NCI-H1436 treated with DMSO at 0.1 percent for 48 hours (cell line): ENCODE measurements at regions not wholly inside any gene's neighbourhood (a gene's known extent, or its start where the extent isn't known, plus 50 kb on each side); places are given as distances from the start of the nearest gene placed in this dataset.

Experiments used
- DNase-seq: peaks from one replicate; lab custom pipeline; 2025; lab: John Stamatoyannopoulos, UW

DNA sequence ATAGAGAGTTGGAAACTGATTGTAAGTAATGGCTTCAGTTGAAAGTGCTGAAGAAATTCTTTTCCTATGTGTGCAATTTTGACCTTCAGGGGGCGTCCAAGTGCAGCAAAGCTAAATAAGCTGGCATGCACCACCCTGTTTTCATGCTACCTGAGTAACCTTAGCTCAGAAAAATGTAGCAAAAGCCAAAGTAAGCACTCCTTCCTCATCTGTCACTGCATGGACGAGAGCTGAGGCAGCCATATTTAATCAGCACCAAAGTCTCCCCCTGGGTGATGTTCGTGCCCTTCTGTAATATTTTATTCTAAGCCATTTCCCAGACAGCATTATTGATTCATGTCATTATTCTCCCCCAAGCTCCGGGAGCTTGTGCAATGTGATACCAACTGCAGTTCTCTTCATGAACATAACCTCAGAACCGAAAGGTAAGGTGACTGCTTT, 123.1 kb downstream of the RPS12 start:
- DNase-seq, result peak; percentile 35

GRCh38 chr6:132948889-132949288, 134.5 kb downstream of the RPS12 start:
- no peak for DNase-seq

DNA sequence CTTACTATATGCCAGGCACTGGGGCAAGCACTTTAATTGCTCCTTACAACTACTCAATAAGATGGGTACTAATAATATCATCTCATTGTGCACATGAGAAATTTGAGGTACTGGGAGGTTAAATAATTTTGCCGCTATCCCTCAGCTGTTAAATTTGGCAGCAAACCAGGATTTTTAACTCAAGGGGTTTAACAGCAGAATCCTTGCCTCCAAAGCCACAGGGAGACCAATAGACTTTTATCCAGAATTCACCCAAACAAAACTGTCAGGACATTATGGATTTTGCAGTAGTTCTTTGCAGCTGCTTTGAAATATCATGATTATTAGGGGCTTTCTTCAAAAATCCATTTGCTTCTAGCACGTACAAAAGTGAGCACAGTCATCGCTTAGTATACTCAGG, 136.2 kb downstream of the RPS12 start:
- DNase-seq, result no peak

DNA sequence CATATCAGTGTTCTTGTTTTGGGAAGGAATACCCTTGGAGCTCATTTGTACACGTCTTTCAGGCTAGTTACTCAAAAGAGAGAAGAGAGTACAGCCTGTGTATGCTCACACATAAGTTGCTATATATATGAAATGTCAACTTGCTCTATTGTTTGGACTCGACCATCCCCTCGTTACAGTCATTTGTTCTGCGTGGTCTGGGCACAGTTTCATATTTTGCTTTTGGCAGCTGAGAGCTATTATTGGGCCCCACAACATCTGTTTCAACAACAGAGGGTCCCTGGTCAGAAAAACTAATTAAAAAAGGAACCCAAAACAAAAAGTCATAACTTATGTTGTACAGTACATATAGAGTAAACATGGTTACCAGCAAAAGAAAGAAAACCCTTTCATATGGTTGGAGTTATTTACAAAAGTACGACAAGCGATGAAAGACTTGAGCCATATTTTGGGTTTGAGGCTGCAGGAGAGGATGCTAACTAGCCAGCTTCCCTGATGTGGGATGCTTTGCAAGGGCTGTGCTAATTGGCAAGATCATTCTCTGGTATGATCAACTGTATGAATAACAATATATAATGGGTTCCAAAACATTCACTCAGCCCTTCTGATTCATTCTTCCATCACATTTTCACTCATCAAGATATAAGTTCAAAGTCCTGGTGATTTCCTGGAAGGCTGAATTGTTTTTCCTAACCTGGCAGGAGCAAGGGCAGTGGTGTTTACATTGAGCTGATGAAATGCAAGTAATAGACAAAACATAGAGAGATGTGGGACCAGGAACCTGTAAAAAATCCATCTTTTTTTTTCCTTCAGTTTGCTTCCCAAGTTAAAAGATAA, 137.9 kb downstream of the RPS12 start:
- DNase-seq, result no peak

DNA sequence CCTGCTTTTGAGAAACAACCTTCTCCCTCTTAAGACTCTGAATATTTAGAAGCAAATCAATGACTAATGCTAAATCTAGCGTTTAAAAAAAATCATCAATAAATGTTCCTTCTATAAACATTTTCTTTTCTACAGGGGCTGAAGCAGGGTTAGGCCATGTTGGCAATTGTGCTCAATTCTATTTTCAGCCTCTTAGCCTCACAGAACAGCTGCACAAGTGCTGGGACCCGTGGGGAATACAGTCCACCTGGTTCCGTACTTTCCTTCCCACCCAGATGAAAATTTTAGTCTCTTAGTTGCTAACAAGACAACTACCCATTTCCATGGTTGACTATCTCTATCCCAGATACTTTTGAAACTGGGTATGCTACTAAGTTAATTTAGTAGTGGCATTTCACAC, 138.6 kb downstream of the RPS12 start:
- no peak for DNase-seq

DNA sequence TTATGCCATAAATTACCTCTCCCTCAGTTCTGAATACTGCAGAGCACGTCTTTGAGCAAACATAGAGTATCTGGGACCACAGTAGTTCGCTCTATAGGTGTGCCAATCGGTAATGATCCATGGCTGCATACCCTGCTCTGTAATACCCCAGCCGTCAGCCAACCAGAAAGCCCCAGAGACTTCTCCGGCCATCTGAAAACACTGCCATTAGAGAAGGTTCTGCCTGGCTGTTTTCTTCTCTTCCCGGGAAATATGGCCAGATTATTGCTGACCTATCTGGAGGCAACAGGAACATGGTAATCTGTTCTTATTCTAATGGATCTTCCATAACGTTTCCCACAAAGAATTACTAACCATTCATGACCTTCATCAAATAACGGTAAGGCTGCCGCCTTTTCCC, 139.9 kb downstream of the RPS12 start:
- DNase-seq, result no peak

GRCh38 chr6:132954936-132955335, 140.6 kb downstream of the RPS12 start:
- no peak for DNase-seq

- DNase-seq, result no peak
These were observed 145.4 kb downstream of the RPS12 start for GRCh38 chr6:132959639-132960326.

- DNase-seq, result no peak
These were observed 146.4 kb downstream of the RPS12 start for GRCh38 chr6:132960720-132961119.

GRCh38 chr6:132961122-132961521, 146.8 kb downstream of the RPS12 start:
- no peak for DNase-seq

DNA sequence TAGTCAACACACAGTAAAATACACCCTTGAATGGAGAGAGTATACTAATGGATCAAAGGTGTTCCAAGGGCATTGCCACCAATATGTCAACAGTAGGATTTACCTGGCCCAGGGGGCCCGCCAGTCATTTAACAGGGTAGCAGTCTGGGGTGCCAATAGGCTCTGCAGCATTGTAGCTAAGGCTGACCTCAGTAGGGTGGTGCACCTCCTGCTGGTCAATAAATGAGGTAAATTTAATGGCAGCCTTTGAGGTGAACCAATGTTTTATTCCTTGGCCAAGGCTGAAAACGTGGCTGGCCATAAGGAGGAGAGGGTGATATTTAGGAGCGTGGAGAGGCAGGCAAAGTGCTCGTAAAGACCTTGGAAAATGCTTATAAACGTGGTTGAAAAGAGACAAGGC, 147.2 kb downstream of the RPS12 start:
- DNase-seq, result no peak

GRCh38 chr6:132962936-132963868, 148.8 kb downstream of the RPS12 start:
- peak; percentile 23 for DNase-seq

- DNase-seq, result no peak
These were observed 149.9 kb downstream of the RPS12 start for GRCh38 chr6:132964101-132964867.

DNA sequence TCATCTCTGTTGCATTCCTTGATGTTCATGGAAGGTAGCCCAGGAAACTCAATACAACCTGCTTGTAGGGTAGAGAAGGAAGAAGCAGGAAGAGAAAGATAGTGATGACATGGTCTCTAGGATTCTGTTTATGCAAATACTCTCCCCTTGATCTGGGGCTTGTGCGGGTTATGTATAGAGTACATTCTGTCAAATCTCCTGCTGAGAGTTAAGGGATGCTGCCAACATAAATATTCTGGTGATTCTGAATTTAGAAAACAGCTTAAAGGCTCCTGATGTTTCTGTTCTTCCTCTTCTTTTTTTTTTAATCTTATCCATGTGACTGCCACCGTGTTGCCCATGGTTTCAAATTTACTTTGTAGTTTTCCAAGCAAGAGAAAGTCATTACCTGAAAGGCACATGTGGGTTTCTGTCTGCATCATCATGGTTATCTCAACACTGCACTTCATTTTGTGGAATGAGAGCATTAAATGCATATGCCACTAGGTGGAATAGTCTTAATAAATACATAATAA, 150.6 kb downstream of the RPS12 start:
- DNase-seq, result no peak

DNA sequence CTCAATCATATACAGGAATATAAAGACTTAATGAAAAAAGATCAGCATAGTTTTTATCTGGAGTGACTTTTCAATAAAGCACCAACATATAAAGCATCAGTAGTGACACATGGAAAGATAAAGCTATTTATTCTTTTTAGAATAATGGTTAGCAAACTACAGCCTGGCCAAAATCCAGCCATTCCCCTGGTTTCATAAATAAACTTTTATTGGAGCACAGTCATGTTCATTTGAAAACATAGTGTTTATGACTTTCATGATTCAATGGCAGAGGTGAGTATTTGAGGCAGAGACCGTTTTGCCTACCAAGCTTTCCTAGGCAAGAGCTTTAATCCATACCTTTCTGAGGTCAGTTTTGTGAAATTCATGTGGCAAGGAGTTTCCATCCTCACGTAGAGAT, 153.5 kb downstream of the RPS12 start:
- DNase-seq, result no peak

DNA sequence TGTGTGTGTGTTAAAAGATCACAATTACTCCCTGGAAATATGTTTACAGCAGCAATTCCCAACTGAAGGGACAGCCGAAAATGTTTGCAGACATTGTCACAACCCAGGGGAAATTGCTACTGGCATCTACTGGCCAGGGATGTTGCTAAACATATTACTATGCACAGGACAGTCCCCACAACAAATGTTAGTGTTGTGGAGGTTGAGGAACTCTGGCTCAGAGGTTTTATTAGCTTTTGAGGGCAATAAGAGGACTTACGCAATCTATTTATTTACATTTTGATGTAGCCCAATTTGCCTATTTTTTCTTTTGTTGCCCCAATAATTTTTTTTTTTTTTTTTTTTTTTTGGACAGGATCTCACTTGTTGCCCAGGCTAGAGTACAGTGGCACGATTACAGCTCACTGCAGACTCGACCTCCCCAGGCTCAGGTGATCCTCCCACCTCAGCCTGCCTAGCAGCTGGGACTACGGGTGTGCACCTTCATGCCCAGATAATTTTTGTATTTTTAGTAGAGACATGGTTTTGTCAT, 154.1 kb downstream of the RPS12 start:
- DNase-seq, result no peak

DNA sequence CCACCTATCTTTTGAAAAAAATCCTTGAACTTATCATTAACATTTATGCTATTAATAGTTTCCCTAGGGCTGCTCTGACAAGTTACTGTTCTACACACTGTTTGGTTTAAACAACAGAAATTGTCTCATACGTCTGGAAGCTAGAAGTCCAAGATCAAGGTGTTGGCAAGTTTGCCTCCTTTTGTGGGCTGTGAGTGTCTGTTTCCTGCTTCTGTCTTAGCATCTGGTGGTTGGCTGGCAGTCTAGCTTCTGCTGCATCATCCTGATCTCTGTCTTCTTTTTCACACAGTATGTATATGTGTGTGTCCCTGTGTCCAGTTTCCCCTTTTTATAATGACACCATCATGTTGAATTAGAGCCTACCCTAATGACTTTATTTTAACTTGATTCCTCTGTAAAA, 154.8 kb downstream of the RPS12 start:
- DNase-seq, result no peak

- no peak for DNase-seq
These were observed 157.3 kb downstream of the RPS12 start for GRCh38 chr6:132971676-132972075.

DNA sequence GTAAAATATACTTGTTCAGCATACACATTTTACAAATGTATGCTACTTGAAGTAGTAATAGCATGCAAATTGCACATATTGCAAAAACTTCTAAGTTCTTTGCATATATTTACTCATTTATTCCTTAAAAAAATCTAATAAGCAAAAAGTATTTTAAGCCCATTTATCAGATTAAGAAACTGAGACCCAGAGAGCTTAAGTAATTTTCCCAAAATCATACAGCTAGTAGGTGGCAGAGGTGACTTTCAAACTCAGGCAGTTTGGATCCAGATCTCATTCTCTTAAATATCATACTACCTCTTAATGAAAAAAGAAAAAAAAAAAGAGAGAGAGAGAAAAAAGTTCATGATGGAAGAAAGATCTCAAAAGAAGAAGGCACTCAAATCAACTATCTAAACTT, 157.9 kb downstream of the RPS12 start:
- DNase-seq, result no peak

DNA sequence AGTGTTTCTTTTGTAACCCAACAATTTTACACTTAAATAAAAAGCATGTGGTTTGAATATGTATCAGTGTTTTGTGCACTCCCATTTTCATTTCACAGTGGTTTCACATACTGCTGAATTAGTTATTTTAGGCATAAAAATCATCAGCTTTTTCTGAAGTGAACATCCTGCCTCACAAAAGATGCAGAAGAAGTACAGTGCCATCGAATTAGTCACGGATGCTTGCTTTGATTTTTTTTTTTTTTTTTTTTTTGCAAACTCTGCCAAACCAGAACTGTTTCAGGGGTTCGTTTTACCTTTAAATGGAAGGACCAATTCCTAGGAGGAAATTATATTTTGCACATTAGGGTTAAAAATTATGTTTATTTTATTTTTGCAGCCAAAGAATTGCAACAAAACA, 158.6 kb downstream of the RPS12 start:
- DNase-seq, result no peak

- DNase-seq, result no peak
These were observed 159.2 kb downstream of the RPS12 start for GRCh38 chr6:132973514-132973993.
